Panc1 (cell line): ENCODE measurements at regions not wholly inside any gene's neighbourhood (a gene's known extent, or its start where the extent isn't known, plus 50 kb on each side); places are given as distances from the start of the nearest gene placed in this dataset.

Experiments used
- CTCF ChIP-seq: fragments of 450-650 bp; IDR thresholded peaks from 2 replicates; pipeline ENCODE4 v1.5.1; 2017; ENCODE audit warnings: mild to moderate bottlenecking
- POLR2AphosphoS5 ChIP-seq: IDR thresholded peaks from 2 replicates; pipeline ENCODE4 v1.6.1; 2012; ENCODE audit warnings: mild to moderate bottlenecking, low read depth, low read length, moderate library complexity
- SIN3A ChIP-seq: IDR thresholded peaks from 2 replicates; pipeline ENCODE4 v1.6.1; 2012; ENCODE audit warnings: low read depth, mild to moderate bottlenecking, low read length, moderate library complexity, borderline replicate concordance; ENCODE audit not compliant: insufficient read depth

- TF ChIP-seq CTCF = no peak
- no peak for TF ChIP-seq POLR2AphosphoS5
- TF ChIP-seq SIN3A = no peak
Measured at GRCh38 chr1:96256130-96256790, 465.3 kb upstream of the PTBP2 start.
